ENCODE measurements at regions not wholly inside any gene's neighbourhood (a gene's known extent, or its start where the extent isn't known, plus 50 kb on each side); places are given as distances from the start of the nearest gene placed in this dataset.

DNA sequence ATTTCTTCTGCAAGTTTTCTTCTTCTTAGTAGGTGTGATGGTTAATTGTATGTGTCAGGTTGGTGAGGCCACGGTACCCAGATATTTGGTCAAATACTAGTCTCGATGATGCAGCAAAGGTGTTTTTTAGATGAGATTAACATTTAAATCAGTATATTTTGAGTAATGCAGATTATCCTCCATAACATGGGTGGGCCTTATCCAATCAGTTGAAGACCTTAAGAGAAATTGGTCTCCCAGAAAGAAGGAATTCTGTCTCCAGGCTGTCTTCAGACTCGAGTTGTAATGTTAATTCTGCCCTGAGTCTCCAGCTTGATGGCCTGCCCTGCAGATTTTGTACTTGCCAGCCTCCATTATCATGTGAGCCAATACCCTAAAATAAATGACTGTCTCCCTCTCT lies 122.5 kb upstream of the TSPAN5 start:
- Histone ChIP-seq H3K9me2 (ENCODE audit: insufficient read depth) (0 out of 2 replicates have a peak, but pooled peaks cover 3% of the 10 kb centered on the region), H3K4me3 (replicated peaks in 1 of 2; ENCODE audit: low read depth in 1 of 2, low read length in 2 of 2) (no peak overlapping the region), H3K79me2 (ENCODE audit: insufficient read depth, low read length) (no peaks in the 10 kb centered on the region), H3K9ac (ENCODE audit: low read length) (no peak overlapping the region), H3K36me3 (ENCODE audit: control insufficient read depth in 1 of 2, insufficient read depth in 2 of 2, low read length in 2 of 2) (no peaks in the 10 kb centered on the region), H3K4me2 (ENCODE audit: low read length) (no peak overlapping the region), H3K4me1 (ENCODE audit: control insufficient read depth in 1 of 2, insufficient read depth in 2 of 2, low read length in 2 of 2) (peaks cover 0 to 10% of the 10 kb centered on the region in 2 experiments; a peak in 2 of 4 replicates), H4K20me1 (ENCODE audit: insufficient read depth) (no peaks in the 10 kb centered on the region), H3K27ac (ENCODE audit: low read depth, low read length) (no peak overlapping the region), H3K27me3 (ENCODE audit: insufficient read depth, low read length) (no peaks in the 10 kb centered on the region), H3K9me3 (ENCODE audit: control insufficient read depth in 1 of 2, insufficient read depth in 1 of 2, low read depth in 1 of 2, low read length in 2 of 2) (no peaks in the 10 kb centered on the region), H2AFZ (ENCODE audit: low read depth, low read length, poor library complexity, severe bottlenecking) (no peak overlapping the region)
- CTCF ChIA-PET = no interaction called here
- intact Hi-C loops (cut with micrococcal nuclease) = no loop called here
- DNase-seq (ENCODE audit: low read depth, low spot score) = no peak
- POLR2A ChIA-PET = no interaction called here
- TF ChIP-seq SIN3A (IDR thresholded peaks at IDR 0.05; ENCODE audit: low read depth) = no peak
- no peak for TF ChIP-seq ZFX (IDR thresholded peaks at IDR 0.05)
- TF ChIP-seq, protein P1, sequence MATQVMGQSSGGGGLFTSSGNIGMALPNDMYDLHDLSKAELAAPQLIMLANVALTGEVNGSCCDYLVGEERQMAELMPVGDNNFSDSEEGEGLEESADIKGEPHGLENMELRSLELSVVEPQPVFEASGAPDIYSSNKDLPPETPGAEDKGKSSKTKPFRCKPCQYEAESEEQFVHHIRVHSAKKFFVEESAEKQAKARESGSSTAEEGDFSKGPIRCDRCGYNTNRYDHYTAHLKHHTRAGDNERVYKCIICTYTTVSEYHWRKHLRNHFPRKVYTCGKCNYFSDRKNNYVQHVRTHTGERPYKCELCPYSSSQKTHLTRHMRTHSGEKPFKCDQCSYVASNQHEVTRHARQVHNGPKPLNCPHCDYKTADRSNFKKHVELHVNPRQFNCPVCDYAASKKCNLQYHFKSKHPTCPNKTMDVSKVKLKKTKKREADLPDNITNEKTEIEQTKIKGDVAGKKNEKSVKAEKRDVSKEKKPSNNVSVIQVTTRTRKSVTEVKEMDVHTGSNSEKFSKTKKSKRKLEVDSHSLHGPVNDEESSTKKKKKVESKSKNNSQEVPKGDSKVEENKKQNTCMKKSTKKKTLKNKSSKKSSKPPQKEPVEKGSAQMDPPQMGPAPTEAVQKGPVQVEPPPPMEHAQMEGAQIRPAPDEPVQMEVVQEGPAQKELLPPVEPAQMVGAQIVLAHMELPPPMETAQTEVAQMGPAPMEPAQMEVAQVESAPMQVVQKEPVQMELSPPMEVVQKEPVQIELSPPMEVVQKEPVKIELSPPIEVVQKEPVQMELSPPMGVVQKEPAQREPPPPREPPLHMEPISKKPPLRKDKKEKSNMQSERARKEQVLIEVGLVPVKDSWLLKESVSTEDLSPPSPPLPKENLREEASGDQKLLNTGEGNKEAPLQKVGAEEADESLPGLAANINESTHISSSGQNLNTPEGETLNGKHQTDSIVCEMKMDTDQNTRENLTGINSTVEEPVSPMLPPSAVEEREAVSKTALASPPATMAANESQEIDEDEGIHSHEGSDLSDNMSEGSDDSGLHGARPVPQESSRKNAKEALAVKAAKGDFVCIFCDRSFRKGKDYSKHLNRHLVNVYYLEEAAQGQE (IDR thresholded peaks at IDR 0.05; ENCODE audit: low read depth) = no peak
- TF ChIP-seq YY1 (IDR thresholded peaks at IDR 0.05; ENCODE audit: extremely low read depth, insufficient replicate concordance, low read depth, low read length) = no peak
- TF ChIP-seq, protein P2, sequence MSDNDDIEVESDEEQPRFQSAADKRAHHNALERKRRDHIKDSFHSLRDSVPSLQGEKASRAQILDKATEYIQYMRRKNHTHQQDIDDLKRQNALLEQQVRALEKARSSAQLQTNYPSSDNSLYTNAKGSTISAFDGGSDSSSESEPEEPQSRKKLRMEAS (IDR thresholded peaks at IDR 0.05) = no peak
- no peak for TF ChIP-seq SP1 (IDR thresholded peaks at IDR 0.05; ENCODE audit: low read depth)
- no peak for TF ChIP-seq SRF (IDR thresholded peaks at IDR 0.05; ENCODE audit: low read depth)
- no peak for TF ChIP-seq POLR2A (IDR thresholded peaks at IDR 0.05; ENCODE audit: borderline replicate concordance, extremely low read depth, insufficient read depth, insufficient read length)
- no peak for TF ChIP-seq CBX3 (IDR thresholded peaks at IDR 0.05; ENCODE audit: low read depth)
- TF ChIP-seq EZH2 (IDR thresholded peaks at IDR 0.05) = no peak
- TF ChIP-seq POLR2AphosphoS5 (IDR thresholded peaks at IDR 0.05; ENCODE audit: low read depth, low read length) = no peak
- BruUV-seq (replicated peaks) = no TSS peak
- RAD21 ChIA-PET (ENCODE audit: low non-redundant PET in 1 of 2, low total read pairs in 2 of 2, uncharacterized antibody in 2 of 2, unreplicated experiment in 2 of 2) = no interaction called here
- ATAC-seq = no peak

All from HCT116 (cell line).